Activated naive CD8-positive, alpha-beta T cell (primary cell): ENCODE measurements at regions not wholly inside any gene's neighbourhood (a gene's known extent, or its start where the extent isn't known, plus 50 kb on each side); places are given as distances from the start of the nearest gene placed in this dataset.

Source experiments
- H3K27ac Mint-ChIP-seq: one replicate; pipeline ENCODE4 v1.8.0; 2021; ENCODE audit warnings: mixed read lengths
- H3K27me3 Mint-ChIP-seq: one replicate; pipeline ENCODE4 v1.8.0; 2021; ENCODE audit warnings: mixed read lengths
- H3K36me3 Mint-ChIP-seq: one replicate; pipeline ENCODE4 v1.8.0; 2021; ENCODE audit warnings: mixed read lengths
- H3K4me1 Mint-ChIP-seq: one replicate; pipeline ENCODE4 v1.8.0; 2021; ENCODE audit warnings: low read depth, mixed read lengths
- H3K4me3 Mint-ChIP-seq: one replicate; pipeline ENCODE4 v1.8.0; 2021; ENCODE audit warnings: mild to moderate bottlenecking, mixed read lengths
- H3K9me3 Mint-ChIP-seq: one replicate; pipeline ENCODE4 v1.8.0; 2021; ENCODE audit warnings: low read depth, mixed read lengths

- peaks cover 2% of the 10 kb centered on the region for H3K36me3 Mint-ChIP-seq
- peak overlapping the region; percentile 28 for H3K27ac Mint-ChIP-seq
- H3K4me3 Mint-ChIP-seq, result no peak overlapping the region
- H3K9me3 Mint-ChIP-seq, result no peaks in the 10 kb centered on the region
- peaks cover 33% of the 10 kb centered on the region for H3K4me1 Mint-ChIP-seq
- no peaks in the 10 kb centered on the region for H3K27me3 Mint-ChIP-seq
These were observed 187.4 kb upstream of the RPS6KA3 start for GRCh38 chrX:20454117-20454516.

- H3K4me1 Mint-ChIP-seq, result peaks cover 28% of the 10 kb centered on the region
- peak overlapping the region; percentile 54 for H3K27ac Mint-ChIP-seq
- peaks cover 2% of the 10 kb centered on the region for H3K36me3 Mint-ChIP-seq
- H3K27me3 Mint-ChIP-seq, result no peaks in the 10 kb centered on the region
- no peaks in the 10 kb centered on the region for H3K9me3 Mint-ChIP-seq
- H3K4me3 Mint-ChIP-seq, result peak overlapping the region; percentile 50
These were observed 185.8 kb upstream of the RPS6KA3 start for GRCh38 chrX:20452487-20452886.

- Mint-ChIP-seq H3K36me3 (peaks cover under 1% of the 10 kb centered on the region), H3K4me3 (no peak overlapping the region), H3K27ac (peak overlapping the region; percentile 54), H3K4me1 (peaks cover 32% of the 10 kb centered on the region), H3K9me3 (no peaks in the 10 kb centered on the region), H3K27me3 (no peaks in the 10 kb centered on the region)
These were observed 185.2 kb upstream of the RPS6KA3 start for GRCh38 chrX:20451929-20452328.

- H3K36me3 Mint-ChIP-seq, result no peaks in the 10 kb centered on the region
- no peaks in the 10 kb centered on the region for H3K9me3 Mint-ChIP-seq
These were observed 178.4 kb upstream of the RPS6KA3 start for GRCh38 chrX:20445109-20445508.

GRCh38 chrX:20442597-20442996, 175.9 kb upstream of the RPS6KA3 start:
- peaks cover 73% of the 10 kb centered on the region for H3K4me1 Mint-ChIP-seq
- H3K4me3 Mint-ChIP-seq, result no peak overlapping the region
- no peaks in the 10 kb centered on the region for H3K27me3 Mint-ChIP-seq
- no peak overlapping the region for H3K27ac Mint-ChIP-seq
- H3K9me3 Mint-ChIP-seq, result no peaks in the 10 kb centered on the region
- H3K36me3 Mint-ChIP-seq, result no peaks in the 10 kb centered on the region

More at GRCh38 chrX:20445109-20445508, 178.4 kb upstream of the RPS6KA3 start:
- H3K4me3 Mint-ChIP-seq, result no peak overlapping the region
- no peak overlapping the region for H3K27ac Mint-ChIP-seq
- no peaks in the 10 kb centered on the region for H3K27me3 Mint-ChIP-seq
- peaks cover 58% of the 10 kb centered on the region for H3K4me1 Mint-ChIP-seq

- Mint-ChIP-seq H3K4me3 (no peak overlapping the region), H3K27me3 (no peaks in the 10 kb centered on the region), H3K27ac (no peak overlapping the region), H3K9me3 (no peaks in the 10 kb centered on the region), H3K4me1 (peaks cover 76% of the 10 kb centered on the region), H3K36me3 (no peaks in the 10 kb centered on the region)
These were observed 174.4 kb upstream of the RPS6KA3 start for GRCh38 chrX:20441123-20441522.

- no peaks in the 10 kb centered on the region for H3K9me3 Mint-ChIP-seq
- no peak overlapping the region for H3K4me3 Mint-ChIP-seq
- H3K27ac Mint-ChIP-seq, result no peak overlapping the region
- no peaks in the 10 kb centered on the region for H3K36me3 Mint-ChIP-seq
- H3K27me3 Mint-ChIP-seq, result no peaks in the 10 kb centered on the region
- peaks cover 70% of the 10 kb centered on the region for H3K4me1 Mint-ChIP-seq
These were observed 172.3 kb upstream of the RPS6KA3 start for GRCh38 chrX:20438871-20439526.

GRCh38 chrX:20437683-20438082, 171.0 kb upstream of the RPS6KA3 start:
- no peaks in the 10 kb centered on the region for H3K27me3 Mint-ChIP-seq
- no peaks in the 10 kb centered on the region for H3K9me3 Mint-ChIP-seq
- peak overlapping the region; percentile 44 for H3K4me3 Mint-ChIP-seq
- H3K4me1 Mint-ChIP-seq, result peaks cover 78% of the 10 kb centered on the region
- peak overlapping the region; percentile 83 for H3K27ac Mint-ChIP-seq
- H3K36me3 Mint-ChIP-seq, result no peaks in the 10 kb centered on the region

- peaks cover 66% of the 10 kb centered on the region for H3K4me1 Mint-ChIP-seq
- no peak overlapping the region for H3K27ac Mint-ChIP-seq
- H3K4me3 Mint-ChIP-seq, result no peak overlapping the region
- no peaks in the 10 kb centered on the region for H3K27me3 Mint-ChIP-seq
- no peaks in the 10 kb centered on the region for H3K9me3 Mint-ChIP-seq
- H3K36me3 Mint-ChIP-seq, result no peaks in the 10 kb centered on the region
These were observed 169.2 kb upstream of the RPS6KA3 start for GRCh38 chrX:20435913-20436312.

GRCh38 chrX:20434986-20435385, 168.3 kb upstream of the RPS6KA3 start:
- Mint-ChIP-seq H3K27ac (no peak overlapping the region), H3K9me3 (no peaks in the 10 kb centered on the region), H3K36me3 (no peaks in the 10 kb centered on the region), H3K4me3 (no peak overlapping the region), H3K4me1 (peaks cover 57% of the 10 kb centered on the region), H3K27me3 (no peaks in the 10 kb centered on the region)

- Mint-ChIP-seq H3K36me3 (no peaks in the 10 kb centered on the region), H3K4me3 (no peak overlapping the region), H3K9me3 (no peaks in the 10 kb centered on the region), H3K27me3 (no peaks in the 10 kb centered on the region), H3K27ac (no peak overlapping the region), H3K4me1 (peaks cover 49% of the 10 kb centered on the region)
These were observed 166.7 kb upstream of the RPS6KA3 start for GRCh38 chrX:20433388-20433775.

GRCh38 chrX:20432746-20433387, 166.2 kb upstream of the RPS6KA3 start:
- no peaks in the 10 kb centered on the region for H3K27me3 Mint-ChIP-seq
- no peaks in the 10 kb centered on the region for H3K9me3 Mint-ChIP-seq
- peak overlapping the region; percentile 30 for H3K27ac Mint-ChIP-seq
- H3K4me3 Mint-ChIP-seq, result no peak overlapping the region
- peaks cover 44% of the 10 kb centered on the region for H3K4me1 Mint-ChIP-seq
- H3K36me3 Mint-ChIP-seq, result no peaks in the 10 kb centered on the region

- Mint-ChIP-seq H3K27me3 (no peaks in the 10 kb centered on the region), H3K4me1 (peaks cover 39% of the 10 kb centered on the region), H3K9me3 (no peaks in the 10 kb centered on the region), H3K4me3 (no peak overlapping the region), H3K36me3 (no peaks in the 10 kb centered on the region), H3K27ac (no peak overlapping the region)
These were observed 165.3 kb upstream of the RPS6KA3 start for GRCh38 chrX:20432048-20432447.

- H3K36me3 Mint-ChIP-seq, result no peaks in the 10 kb centered on the region
- peaks cover 37% of the 10 kb centered on the region for H3K4me1 Mint-ChIP-seq
- H3K27ac Mint-ChIP-seq, result no peak overlapping the region
- no peaks in the 10 kb centered on the region for H3K9me3 Mint-ChIP-seq
- H3K4me3 Mint-ChIP-seq, result no peak overlapping the region
- no peaks in the 10 kb centered on the region for H3K27me3 Mint-ChIP-seq
These were observed 164.8 kb upstream of the RPS6KA3 start for GRCh38 chrX:20431486-20431885.

GRCh38 chrX:20427173-20427770, 160.6 kb upstream of the RPS6KA3 start:
- H3K27me3 Mint-ChIP-seq, result no peaks in the 10 kb centered on the region
- H3K27ac Mint-ChIP-seq, result no peak overlapping the region
- no peaks in the 10 kb centered on the region for H3K9me3 Mint-ChIP-seq
- no peaks in the 10 kb centered on the region for H3K36me3 Mint-ChIP-seq
- H3K4me1 Mint-ChIP-seq, result peaks cover 8% of the 10 kb centered on the region
- H3K4me3 Mint-ChIP-seq, result no peak overlapping the region
